Esophagus squamous epithelium (tissue), 5 donors: ENCODE measurements at regions not wholly inside any gene's neighbourhood (a gene's known extent, or its start where the extent isn't known, plus 50 kb on each side); places are given as distances from the start of the nearest gene placed in this dataset.

Experiments used
- DNase-seq: peaks from one replicate; lab custom pipeline; 2025; lab: John Stamatoyannopoulos, UW
- H3K27ac ChIP-seq, 4 donors: fragments of 200-600 bp; sonication (generic); one replicate each; pipeline ENCODE4 v1.5.1; 2016 to 2019; ENCODE audit warnings: mild to moderate bottlenecking in 1 of 4
- H3K27me3 ChIP-seq, 4 donors: fragments of 200-600 bp; sonication (generic); 1 replicate in 3 of 4; 2 replicates in 1 of 4; pipeline versions ENCODE4 v1.5.1 to v1.6.0; 2017 to 2021; ENCODE audit warnings: antibody characterized with exemption in 1 of 4
- H3K36me3 ChIP-seq, 3 donors: fragments of 200-600 bp; sonication (generic); one replicate each; pipeline ENCODE4 v1.5.1; 2016 to 2019
- H3K4me1 ChIP-seq, 3 donors: fragments of 200-600 bp; sonication (generic); one replicate each; pipeline ENCODE4 v1.5.1; 2017 to 2019
- H3K4me3 ChIP-seq, 4 donors: fragments of 200-600 bp; sonication (generic); 1 replicate in 3 of 4; 2 replicates in 1 of 4; pipeline ENCODE4 v1.5.1; 2016 to 2019; ENCODE audit warnings: mild to moderate bottlenecking in 2 of 4, moderate library complexity in 1 of 4
- H3K9me3 ChIP-seq, 3 donors: fragments of 200-600 bp; sonication (generic); one replicate each; pipeline ENCODE4 v1.5.1; 2016 to 2019
- POLR2A ChIP-seq, 4 donors: fragments of 450-650 bp; IDR thresholded peaks; one replicate each; pipeline ENCODE4 v1.6.1; 2017; ENCODE audit warnings: antibody characterized with exemption in 4 of 4, mild to moderate bottlenecking in 4 of 4, moderate library complexity in 3 of 4
- WGBS, 2 donors: methylation state at CpG; one replicate each; pipeline ENCODE4 v1.1.5; 2018; 5-methylcytosine and 5-hydroxymethylcytosine counted together
- intact Hi-C: fragments of 100-400 bp; cut with DNase I; formaldehyde crosslinking; loops from one replicate; pipeline ENCODE4 v1.15.0; 2022
- TF ChIP-seq, protein P1 (sequence below), 6 experiments: fragments of 450-650 bp in 4 of 6; fragments of 200-600 bp in 2 of 6; sonication (generic) in 2 of 6; IDR thresholded peaks; one replicate each; pipeline ENCODE4 v1.5.1; 2016 to 2019; ENCODE audit warnings: antibody characterized with exemption in 6 of 6, mild to moderate bottlenecking in 4 of 6, moderate library complexity in 4 of 6
- donor health status: DM: yes; HTN: yes; CAD: no.

DNA sequence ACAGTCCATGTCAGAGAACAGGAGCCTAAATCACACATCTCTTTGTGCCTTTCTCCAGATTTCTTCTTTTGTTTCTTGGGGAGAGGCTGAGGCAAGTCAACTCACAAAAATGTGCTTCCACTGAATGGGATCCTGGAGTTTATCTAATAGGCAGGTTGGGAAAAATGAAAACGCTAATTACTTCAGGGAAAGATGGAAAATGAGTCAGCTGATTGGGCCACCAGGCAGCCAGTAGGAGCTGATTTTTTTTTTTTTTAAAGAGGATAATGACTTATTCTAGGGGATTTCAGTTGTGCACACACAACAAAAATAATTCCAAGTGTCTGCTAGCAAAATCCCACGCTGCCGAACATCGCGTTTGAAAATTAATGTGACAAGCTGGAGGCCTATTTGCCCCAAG, 412.8 kb upstream of the ZMIZ1 start:
- DNase-seq: no peak
- H3K36me3 ChIP-seq: no peaks in the 10 kb centered on the region
- H3K9me3 ChIP-seq: no peaks in the 10 kb centered on the region
- H3K4me1 ChIP-seq: peaks cover 0 to 18% (median 0%) of the 10 kb centered on the region in 3 donors
- no peak overlapping the region for H3K27ac ChIP-seq
- intact Hi-C loops: no loop called here
- peaks cover 0 to 33% (median 0%) of the 10 kb centered on the region in 4 donors for H3K27me3 ChIP-seq
- 75 to 92% methylated on average over 5 of the region's 5 CpGs for WGBS, 2 donors
- H3K4me3 ChIP-seq: no peak overlapping the region
- TF ChIP-seq, protein P1, sequence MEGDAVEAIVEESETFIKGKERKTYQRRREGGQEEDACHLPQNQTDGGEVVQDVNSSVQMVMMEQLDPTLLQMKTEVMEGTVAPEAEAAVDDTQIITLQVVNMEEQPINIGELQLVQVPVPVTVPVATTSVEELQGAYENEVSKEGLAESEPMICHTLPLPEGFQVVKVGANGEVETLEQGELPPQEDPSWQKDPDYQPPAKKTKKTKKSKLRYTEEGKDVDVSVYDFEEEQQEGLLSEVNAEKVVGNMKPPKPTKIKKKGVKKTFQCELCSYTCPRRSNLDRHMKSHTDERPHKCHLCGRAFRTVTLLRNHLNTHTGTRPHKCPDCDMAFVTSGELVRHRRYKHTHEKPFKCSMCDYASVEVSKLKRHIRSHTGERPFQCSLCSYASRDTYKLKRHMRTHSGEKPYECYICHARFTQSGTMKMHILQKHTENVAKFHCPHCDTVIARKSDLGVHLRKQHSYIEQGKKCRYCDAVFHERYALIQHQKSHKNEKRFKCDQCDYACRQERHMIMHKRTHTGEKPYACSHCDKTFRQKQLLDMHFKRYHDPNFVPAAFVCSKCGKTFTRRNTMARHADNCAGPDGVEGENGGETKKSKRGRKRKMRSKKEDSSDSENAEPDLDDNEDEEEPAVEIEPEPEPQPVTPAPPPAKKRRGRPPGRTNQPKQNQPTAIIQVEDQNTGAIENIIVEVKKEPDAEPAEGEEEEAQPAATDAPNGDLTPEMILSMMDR (IDR thresholded peaks at IDR 0.05): no peak
- TF ChIP-seq POLR2A (IDR thresholded peaks at IDR 0.05): no peak

DNA sequence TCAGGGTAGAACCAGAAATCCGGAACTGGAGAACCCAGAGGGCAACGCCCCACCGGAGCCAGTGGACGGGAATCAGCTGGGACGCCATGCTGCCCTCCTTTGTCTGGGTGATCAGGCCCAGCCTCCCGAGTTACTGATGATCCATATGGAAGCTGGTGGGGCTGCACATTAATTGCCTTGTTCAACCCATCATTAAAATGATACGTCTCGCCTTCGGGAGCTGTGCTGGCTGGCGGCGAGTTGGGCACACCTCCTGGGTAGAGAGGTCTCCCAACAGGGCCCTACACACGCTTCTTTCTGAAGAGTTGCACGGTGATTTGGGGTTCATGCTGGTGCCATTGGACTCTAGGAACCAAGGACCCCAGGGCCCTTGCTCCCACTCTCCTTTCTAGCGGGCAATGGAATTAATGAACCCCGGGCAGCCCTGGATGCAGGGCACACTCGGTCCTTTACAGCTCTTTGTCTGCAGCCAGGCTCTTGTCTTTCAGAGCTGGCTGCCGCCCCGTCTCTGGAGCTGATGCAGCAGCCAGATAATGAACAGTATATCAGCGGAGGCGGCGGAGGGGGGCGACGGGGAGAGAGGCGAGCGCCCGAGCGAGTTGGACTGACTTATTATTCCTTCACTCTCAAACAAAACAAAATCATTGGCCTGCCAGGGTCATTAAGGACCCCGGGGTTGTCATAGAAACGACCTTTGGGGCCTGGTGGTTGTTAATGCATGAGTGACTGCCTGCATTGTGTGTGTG, 412.2 kb upstream of the ZMIZ1 start:
- Histone ChIP-seq H3K27ac (peak overlapping the region in 3 of 4 donors; percentile 11 to 36 (median 21)), H3K27me3 (peaks cover 0 to 33% (median 0%) of the 10 kb centered on the region in 4 donors), H3K9me3 (no peaks in the 10 kb centered on the region), H3K36me3 (no peaks in the 10 kb centered on the region), H3K4me3 (no peak overlapping the region), H3K4me1 (peaks cover 0 to 18% (median 0%) of the 10 kb centered on the region in 3 donors)
- intact Hi-C loops: no loop called here
- 74 to 78% methylated on average over 18 to 20 of the region's 29 CpGs for WGBS, 2 donors
- no peak for TF ChIP-seq POLR2A (IDR thresholded peaks at IDR 0.05)
- TF ChIP-seq, protein P1 (IDR thresholded peaks at IDR 0.05): no peak
- no peak for DNase-seq

DNA sequence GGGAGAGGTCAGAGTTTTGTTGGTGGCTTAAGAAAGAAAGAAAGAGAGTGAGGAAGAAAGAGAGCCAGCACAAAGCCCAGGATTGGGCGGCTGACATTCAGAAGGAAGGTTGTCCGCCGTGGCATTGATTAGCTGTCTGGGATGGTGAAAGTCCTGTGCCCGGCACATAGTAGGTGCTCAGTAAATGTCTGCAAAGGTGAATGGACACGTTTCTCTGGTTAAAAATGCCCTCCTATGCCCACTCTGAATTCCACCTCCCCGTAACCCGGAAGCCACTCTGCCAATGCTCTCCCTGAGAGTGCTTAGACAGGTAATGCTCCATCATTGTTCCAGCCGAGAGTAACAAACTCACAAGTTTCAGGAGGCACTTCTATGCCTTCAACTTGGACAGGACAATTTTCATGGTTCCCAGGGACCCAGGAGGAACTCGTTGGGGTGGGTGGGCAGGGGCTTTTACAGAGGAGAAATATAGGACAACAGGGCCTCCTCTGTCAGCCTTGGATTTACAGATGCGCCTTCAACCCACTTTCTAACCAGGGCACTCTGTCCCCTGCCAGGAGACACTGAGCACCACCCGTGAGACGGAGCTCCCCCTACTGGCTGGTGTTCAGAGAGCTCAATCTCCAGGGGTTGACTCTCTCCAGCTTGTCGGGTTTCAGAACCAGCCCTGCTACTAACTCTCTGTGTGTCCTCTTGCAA, 411.5 kb upstream of the ZMIZ1 start:
- peaks cover 0 to 18% (median 0%) of the 10 kb centered on the region in 3 donors for H3K4me1 ChIP-seq
- intact Hi-C loops: no loop called here
- TF ChIP-seq, protein P1 (IDR thresholded peaks at IDR 0.05): peak in 5 of 6 experiments; percentile 55 to 78 (median 69)
- no peak for TF ChIP-seq POLR2A (IDR thresholded peaks at IDR 0.05)
- H3K27me3 ChIP-seq: peaks cover 0 to 33% (median 0%) of the 10 kb centered on the region in 4 donors
- H3K9me3 ChIP-seq: no peaks in the 10 kb centered on the region
- no peaks in the 10 kb centered on the region for H3K36me3 ChIP-seq
- WGBS, 2 donors: 52 to 58% methylated on average over 10 to 11 of the region's 13 CpGs
- peak overlapping the region in 3 of 4 donors; percentile 11 to 36 (median 21) for H3K27ac ChIP-seq
- no peak for DNase-seq
- no peak overlapping the region for H3K4me3 ChIP-seq

DNA sequence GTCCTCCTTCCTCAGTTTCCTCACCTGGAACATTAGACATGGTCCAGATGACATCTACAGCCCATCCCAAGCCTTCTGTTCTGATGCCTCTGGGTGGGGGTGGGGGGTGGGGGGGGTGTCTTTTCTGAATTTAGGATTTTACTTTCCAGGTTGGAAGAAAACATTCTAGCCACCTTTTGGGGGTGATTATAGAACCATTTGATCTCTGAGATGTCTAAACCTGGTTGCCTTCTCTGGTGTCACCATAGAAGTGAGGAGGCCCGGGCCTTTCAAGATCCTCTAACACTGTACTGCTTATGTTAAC, 411.0 kb upstream of the ZMIZ1 start:
- H3K27ac ChIP-seq: no peak overlapping the region
- no peaks in the 10 kb centered on the region for H3K36me3 ChIP-seq
- no peaks in the 10 kb centered on the region for H3K9me3 ChIP-seq
- WGBS, 2 donors: 71% methylated on average over 1 of the region's 1 CpG; no CpG with 5 or more reads in 1 of the 2 donors
- TF ChIP-seq, protein P1 (IDR thresholded peaks at IDR 0.05): no peak
- intact Hi-C loops: no loop called here
- no peak for DNase-seq
- H3K27me3 ChIP-seq: peaks cover 0 to 33% (median 0%) of the 10 kb centered on the region in 4 donors
- peaks cover 0 to 18% (median 0%) of the 10 kb centered on the region in 3 donors for H3K4me1 ChIP-seq
- no peak overlapping the region for H3K4me3 ChIP-seq
